ENCODE measurements at regions not wholly inside any gene's neighbourhood (a gene's known extent, or its start where the extent isn't known, plus 50 kb on each side); places are given as distances from the start of the nearest gene placed in this dataset.

GRCh38 chr14:80383223-80383622 lies 171.9 kb upstream of the DIO2 start:
- TF ChIP-seq CTCF (IDR thresholded peaks at IDR 0.05; ENCODE audit: insufficient read depth, low read length) (no peak), POLR2AphosphoS5 (IDR thresholded peaks at IDR 0.05; ENCODE audit: low read depth) (no peak), REST (IDR thresholded peaks at IDR 0.05; ENCODE audit: insufficient replicate concordance, low read depth) (no peak), GABPA (IDR thresholded peaks at IDR 0.05; ENCODE audit: low read depth) (no peak), SPI1 (IDR thresholded peaks at IDR 0.05; ENCODE audit: borderline replicate concordance, low read depth) (no peak)

Data from HL-60 (cell line).